IMR-90 (cell line): ENCODE measurements at regions not wholly inside any gene's neighbourhood (a gene's known extent, or its start where the extent isn't known, plus 50 kb on each side); places are given as distances from the start of the nearest gene placed in this dataset.

Experiments
- CEBPB ChIP-seq: IDR thresholded peaks from 2 replicates; pipeline ENCODE4 v1.6.1; 2012; ENCODE audit warnings: low read depth, low read length, improper control_type of control experiment
- CTCF ChIP-seq: conservative IDR thresholded peaks from 2 replicates; pipeline ENCODE4 v1.5.1; 2012; ENCODE audit warnings: mild to moderate bottlenecking, low read depth, low read length, improper control_type of control experiment
- ELK1 ChIP-seq: fragments of 150-350 bp; IDR thresholded peaks from 2 replicates; pipeline ENCODE4 v1.6.1; 2016; ENCODE audit warnings: low read depth, mild to moderate bottlenecking, low read length, moderate library complexity, borderline replicate concordance
- POLR2A ChIP-seq: IDR thresholded peaks from 2 replicates; pipeline ENCODE4 v1.6.1; 2012; ENCODE audit warnings: mild to moderate bottlenecking, low read depth, low read length

- TF ChIP-seq CTCF (no peak), CEBPB (no peak), POLR2A (no peak), ELK1 (no peak)
Observed at GRCh38 chr12:124230117-124230757, 64.7 kb upstream of the RFLNA start.
